ENCODE measurements at regions not wholly inside any gene's neighbourhood (a gene's known extent, or its start where the extent isn't known, plus 50 kb on each side); places are given as distances from the start of the nearest gene placed in this dataset.

GRCh38 chr15:46344915-46345314 lies 710.1 kb downstream of the SQOR start:
- TF ChIP-seq CTCF (IDR thresholded peaks at IDR 0.05; ENCODE audit: low read depth, low read length, poor library complexity, severe bottlenecking) (no peak), EZH2phosphoT487 (IDR thresholded peaks at IDR 0.05; ENCODE audit: borderline replicate concordance, low read length) (no peak)
